KOPT-K1 (cell line): ENCODE measurements at regions not wholly inside any gene's neighbourhood (a gene's known extent, or its start where the extent isn't known, plus 50 kb on each side); places are given as distances from the start of the nearest gene placed in this dataset.

Source experiments
- H3K27ac ChIP-seq: fragments of 200-600 bp; sonication (generic); 2 replicates; pipeline ENCODE4 v1.5.1; 2016; ENCODE audit warnings: antibody characterized with exemption, mild to moderate bottlenecking, low read depth, low read length; ENCODE audit not compliant: poor library complexity, severe bottlenecking
- H3K36me3 ChIP-seq: fragments of 200-600 bp; sonication (generic); 2 replicates; pipeline ENCODE4 v1.5.1; 2017; ENCODE audit warnings: antibody characterized with exemption, mild to moderate bottlenecking, low read length, moderate library complexity; ENCODE audit not compliant: insufficient read depth
- H3K9me3 ChIP-seq: fragments of 200-600 bp; sonication (generic); 2 replicates; pipeline ENCODE4 v1.5.1; 2017; ENCODE audit warnings: antibody characterized with exemption, low read length, mild to moderate bottlenecking; ENCODE audit not compliant: insufficient read depth, poor library complexity, severe bottlenecking

DNA sequence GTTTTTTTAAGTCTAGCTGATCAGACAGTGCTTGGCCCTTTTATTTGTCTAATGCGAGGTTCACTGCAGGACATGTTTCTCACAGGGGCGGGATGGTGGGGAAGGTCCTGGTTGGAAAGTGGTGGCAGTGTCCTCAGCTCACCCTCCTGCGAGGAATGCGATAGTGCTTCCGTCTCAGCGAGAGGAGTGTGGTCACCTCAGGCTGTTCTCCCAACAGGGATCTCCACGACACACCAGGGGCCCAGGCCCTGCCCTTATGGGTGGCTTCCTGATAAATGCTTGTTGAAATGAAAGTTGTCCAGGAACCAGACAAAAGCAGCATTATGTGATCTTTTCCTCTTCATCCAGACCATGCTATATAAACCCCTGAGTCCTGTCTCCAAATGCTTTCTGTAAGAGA, 70.1 kb downstream of the BOLA3 start:
- Histone ChIP-seq H3K9me3 (no peaks in the 10 kb centered on the region), H3K27ac (no peak overlapping the region), H3K36me3 (peaks cover 74% of the 10 kb centered on the region)

DNA sequence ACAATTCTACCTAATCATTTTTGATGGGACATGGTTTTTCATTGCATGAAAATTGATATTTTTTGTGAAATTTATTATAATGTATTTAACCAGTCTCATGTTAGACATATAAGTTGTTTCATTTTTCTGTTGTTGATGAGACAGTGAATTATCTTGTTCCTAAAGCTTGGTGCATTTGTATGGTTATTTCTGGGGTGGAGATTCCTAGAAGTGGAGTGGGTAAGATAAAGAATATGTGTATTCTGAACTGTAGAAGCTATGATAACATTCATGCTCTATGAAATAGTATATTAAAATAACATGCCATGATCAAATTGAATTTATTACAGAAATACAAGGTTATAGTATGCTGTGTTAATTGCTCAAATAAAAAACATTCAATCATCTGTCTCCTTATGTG, 69.2 kb downstream of the BOLA3 start:
- Histone ChIP-seq H3K36me3 (peaks cover 75% of the 10 kb centered on the region), H3K27ac (no peak overlapping the region), H3K9me3 (no peaks in the 10 kb centered on the region)

DNA sequence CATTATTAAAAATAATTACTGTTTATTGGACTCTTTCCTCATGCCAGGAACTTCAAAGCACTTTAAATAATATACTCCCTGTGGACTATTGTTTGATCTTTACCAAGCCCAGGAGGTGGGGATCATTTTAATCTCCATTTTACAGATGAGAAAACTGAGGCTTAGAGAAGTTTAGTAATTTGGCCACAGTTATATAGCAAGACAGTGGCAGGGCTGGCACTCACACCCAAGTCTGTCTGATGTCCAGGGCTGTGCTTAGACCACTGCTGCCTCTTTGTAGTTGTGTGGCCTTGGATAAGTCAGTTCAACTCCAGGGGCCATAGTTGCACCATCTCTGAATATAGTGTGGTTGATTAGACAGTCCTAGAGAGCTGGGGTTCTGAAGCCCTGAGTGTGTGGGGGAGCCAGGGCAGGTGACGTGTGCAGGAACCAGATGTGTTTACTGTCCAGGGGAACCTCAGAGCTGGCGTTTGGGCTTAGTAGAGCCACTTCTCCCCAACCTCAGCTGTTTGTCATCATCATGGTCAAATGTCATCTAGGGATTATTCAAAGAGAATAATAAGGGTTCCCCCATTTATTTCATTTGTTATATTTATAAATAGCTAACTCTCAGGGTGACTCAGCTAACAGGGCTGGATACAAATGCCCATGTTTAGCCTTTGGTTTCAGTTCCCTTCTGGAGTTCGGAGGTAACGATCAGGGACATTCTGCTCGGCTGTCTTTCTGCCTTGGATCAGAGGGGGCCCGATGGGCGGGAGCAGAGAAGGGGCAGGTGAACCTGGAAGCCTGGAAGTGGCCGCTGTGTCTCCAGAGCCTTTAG, 68.0 kb downstream of the BOLA3 start:
- H3K36me3 ChIP-seq = peaks cover 75% of the 10 kb centered on the region
- no peak overlapping the region for H3K27ac ChIP-seq
- no peaks in the 10 kb centered on the region for H3K9me3 ChIP-seq

DNA sequence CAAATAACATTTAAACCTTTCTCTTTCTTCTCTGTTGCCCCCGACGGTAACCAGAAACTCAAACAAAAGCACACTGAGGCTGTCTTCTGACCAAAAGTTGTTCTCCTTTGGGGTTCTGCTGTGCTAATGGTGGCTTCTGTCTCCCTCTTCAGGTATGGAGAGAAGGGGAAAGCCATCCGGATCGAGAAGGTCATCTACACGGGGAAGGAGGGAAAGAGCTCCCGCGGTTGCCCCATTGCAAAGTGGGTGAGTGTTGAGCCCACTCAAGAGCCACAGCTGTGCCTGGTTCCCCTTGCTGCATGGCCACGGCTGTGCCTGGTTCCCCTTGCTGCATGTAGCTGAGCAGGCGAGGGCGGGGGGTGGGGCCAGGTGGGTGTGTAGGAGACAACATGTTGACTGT, 67.4 kb downstream of the BOLA3 start:
- Histone ChIP-seq H3K9me3 (no peaks in the 10 kb centered on the region), H3K36me3 (peaks cover 75% of the 10 kb centered on the region), H3K27ac (no peak overlapping the region)

DNA sequence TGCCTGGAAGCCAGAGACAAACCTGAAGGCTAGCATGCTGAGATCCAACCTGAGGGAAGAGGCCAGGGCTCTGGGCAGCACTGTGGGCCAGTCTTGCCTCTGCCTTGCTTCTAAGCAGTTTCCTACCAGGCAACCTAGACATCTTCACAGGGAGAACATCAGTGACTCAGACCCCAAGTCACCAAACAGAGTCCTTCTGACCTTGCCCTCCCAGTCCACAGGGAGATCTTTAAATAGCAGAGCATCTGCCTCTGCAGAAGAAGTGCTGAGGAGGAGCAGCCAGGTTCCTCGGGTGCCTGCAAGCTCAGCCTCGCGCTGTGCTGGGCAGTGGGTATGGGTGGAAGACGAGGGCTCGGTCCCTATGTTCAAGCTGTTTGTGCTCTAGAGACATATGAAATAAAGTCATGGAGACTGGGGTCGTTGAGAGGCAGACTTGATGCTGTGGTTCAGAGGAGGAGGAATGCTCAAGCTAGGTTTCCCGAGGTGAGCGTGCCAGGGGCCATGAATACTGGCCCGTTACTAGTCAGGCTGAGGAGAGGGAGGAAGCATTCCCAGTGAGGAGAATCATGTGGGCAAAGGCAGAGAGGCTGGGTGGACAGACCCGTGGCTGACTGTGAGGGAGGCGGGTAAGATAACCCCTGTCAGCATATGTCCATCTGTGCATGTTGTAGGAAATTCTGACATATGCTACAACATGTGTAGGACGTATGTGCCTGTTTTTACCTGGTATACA, 66.5 kb downstream of the BOLA3 start:
- H3K36me3 ChIP-seq = peaks cover 78% of the 10 kb centered on the region
- no peak overlapping the region for H3K27ac ChIP-seq
- H3K9me3 ChIP-seq = no peaks in the 10 kb centered on the region

DNA sequence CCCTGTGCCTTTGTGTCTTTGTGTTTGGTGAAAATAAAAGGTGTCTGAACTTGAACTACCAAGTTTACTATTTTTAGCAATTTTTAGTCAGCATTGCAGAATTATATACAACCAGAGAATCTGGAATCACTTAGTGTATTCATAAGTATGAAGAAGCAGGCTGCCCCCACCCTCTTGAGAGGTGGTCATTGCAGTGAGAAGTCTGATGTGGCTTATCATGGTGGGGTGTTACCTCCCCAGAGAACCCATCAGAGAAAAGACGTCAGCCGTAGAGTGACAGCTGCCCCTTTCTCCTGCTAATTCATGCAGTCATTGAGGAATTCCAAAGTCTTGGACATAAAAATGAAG, 66.0 kb downstream of the BOLA3 start:
- Histone ChIP-seq H3K27ac (no peak overlapping the region), H3K36me3 (peaks cover 81% of the 10 kb centered on the region), H3K9me3 (no peaks in the 10 kb centered on the region)

DNA sequence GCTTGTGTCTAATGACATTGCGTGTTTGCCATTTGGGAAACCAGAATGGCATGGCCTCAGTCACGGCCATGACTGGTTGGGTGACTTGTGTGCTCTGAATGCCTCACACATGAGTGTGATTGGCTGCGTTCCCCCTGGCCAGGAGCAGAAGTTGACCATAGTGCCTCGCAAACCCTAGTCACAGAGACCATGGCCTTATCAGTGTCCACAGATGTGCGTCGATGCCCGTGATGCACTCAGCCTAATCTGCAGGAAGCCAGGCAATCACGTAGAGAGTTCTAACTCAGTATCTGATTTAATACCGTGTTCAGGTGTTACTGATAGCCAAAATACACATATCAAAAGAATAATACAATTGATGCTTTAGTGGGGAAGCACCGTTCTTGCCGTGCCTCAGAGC, 64.0 kb downstream of the BOLA3 start:
- Histone ChIP-seq H3K36me3 (peaks cover 92% of the 10 kb centered on the region), H3K9me3 (no peaks in the 10 kb centered on the region), H3K27ac (no peak overlapping the region)
